Hepatocyte (in vitro differentiated cells): ENCODE measurements at regions not wholly inside any gene's neighbourhood (a gene's known extent, or its start where the extent isn't known, plus 50 kb on each side); places are given as distances from the start of the nearest gene placed in this dataset.

Experiments
- DNase-seq: peaks from one replicate; pipeline ENCODE4 v3.0.0-alpha.2; 2016; ENCODE audit warnings: low spot score
- H2AFZ ChIP-seq: fragments of 200-600 bp; sonication (generic); 2 replicates; pipeline ENCODE4 v1.6.0; 2016; ENCODE audit warnings: antibody characterized with exemption, mild to moderate bottlenecking
- H3K27ac ChIP-seq: fragments of 200-600 bp; sonication (generic); 2 replicates; pipeline ENCODE4 v1.5.1; 2016; ENCODE audit warnings: mild to moderate bottlenecking
- H3K27me3 ChIP-seq: fragments of 200-600 bp; sonication (generic); 2 replicates; pipeline ENCODE4 v1.6.1; 2016
- H3K36me3 ChIP-seq: fragments of 200-600 bp; sonication (generic); replicated peaks from 2 replicates; pipeline ENCODE4 v1.5.1; 2016; ENCODE audit warnings: low read depth; ENCODE audit not compliant: insufficient read depth
- H3K4me1 ChIP-seq: fragments of 200-600 bp; sonication (generic); 2 replicates; pipeline ENCODE4 v1.5.1; 2016; ENCODE audit warnings: mild to moderate bottlenecking, moderate library complexity; ENCODE audit not compliant: insufficient read depth
- H3K4me2 ChIP-seq: fragments of 200-600 bp; sonication (generic); 2 replicates; pipeline ENCODE4 v1.6.0; 2016
- H3K4me3 ChIP-seq: fragments of 200-600 bp; sonication (generic); 2 replicates; pipeline ENCODE4 v1.5.1; 2016; ENCODE audit warnings: mild to moderate bottlenecking
- H3K79me2 ChIP-seq: fragments of 200-600 bp; sonication (generic); 2 replicates; pipeline ENCODE4 v1.6.0; 2017; ENCODE audit warnings: mild to moderate bottlenecking
- H3K9me2 ChIP-seq: fragments of 200-600 bp; sonication (generic); replicated peaks from 2 replicates; pipeline ENCODE4 v1.6.0; 2017; ENCODE audit warnings: mild to moderate bottlenecking; ENCODE audit not compliant: insufficient read depth
- H3K9me3 ChIP-seq: fragments of 200-600 bp; sonication (generic); 2 replicates; pipeline ENCODE4 v1.5.1; 2016; ENCODE audit warnings: low read depth, mild to moderate bottlenecking
- H4K20me1 ChIP-seq: fragments of 200-600 bp; sonication (generic); 2 replicates; pipeline ENCODE4 v1.6.0; 2016; ENCODE audit warnings: mild to moderate bottlenecking; ENCODE audit not compliant: insufficient read depth, poor library complexity, severe bottlenecking
- EZH2 ChIP-seq: fragments of 200-600 bp; sonication (generic); IDR thresholded peaks from 2 replicates; pipeline ENCODE4 v1.6.1; 2016; ENCODE audit warnings: antibody characterized with exemption, mild to moderate bottlenecking, borderline replicate concordance
- EZH2phosphoT487 ChIP-seq: fragments of 200-600 bp; sonication (generic); IDR thresholded peaks from one replicate; pipeline ENCODE4 v1.6.1; 2018; ENCODE audit warnings: antibody characterized with exemption, mild to moderate bottlenecking, low read depth, moderate library complexity; ENCODE audit not compliant: unreplicated experiment, severe bottlenecking
- WGBS: methylation state at CpG from one replicate; pipeline ENCODE4 v1.1.6; 2016; ENCODE audit warnings: low lambda C conversion rate; ENCODE audit errors: missing lambda C conversion rate; 5-methylcytosine and 5-hydroxymethylcytosine counted together
- TF ChIP-seq, protein P1 (sequence below): fragments of 200-600 bp; sonication (generic); IDR thresholded peaks from 2 replicates; pipeline ENCODE4 v1.5.1; 2016; ENCODE audit warnings: antibody characterized with exemption, mild to moderate bottlenecking; ENCODE audit not compliant: poor library complexity

GRCh38 chr5:40137223-40137622, 542.5 kb upstream of the PTGER4 start:
- Histone ChIP-seq H4K20me1 (no peaks in the 10 kb centered on the region), H3K9me3 (no peaks in the 10 kb centered on the region), H3K4me2 (no peak overlapping the region), H3K79me2 (no peaks in the 10 kb centered on the region), H3K27me3 (no peaks in the 10 kb centered on the region), H3K36me3 (no peaks in the 10 kb centered on the region), H3K4me1 (no peaks in the 10 kb centered on the region), H3K27ac (no peak overlapping the region), H3K9me2 (no peaks in the 10 kb centered on the region), H3K4me3 (no peak overlapping the region), H2AFZ (no peak overlapping the region)
- TF ChIP-seq, protein P1, sequence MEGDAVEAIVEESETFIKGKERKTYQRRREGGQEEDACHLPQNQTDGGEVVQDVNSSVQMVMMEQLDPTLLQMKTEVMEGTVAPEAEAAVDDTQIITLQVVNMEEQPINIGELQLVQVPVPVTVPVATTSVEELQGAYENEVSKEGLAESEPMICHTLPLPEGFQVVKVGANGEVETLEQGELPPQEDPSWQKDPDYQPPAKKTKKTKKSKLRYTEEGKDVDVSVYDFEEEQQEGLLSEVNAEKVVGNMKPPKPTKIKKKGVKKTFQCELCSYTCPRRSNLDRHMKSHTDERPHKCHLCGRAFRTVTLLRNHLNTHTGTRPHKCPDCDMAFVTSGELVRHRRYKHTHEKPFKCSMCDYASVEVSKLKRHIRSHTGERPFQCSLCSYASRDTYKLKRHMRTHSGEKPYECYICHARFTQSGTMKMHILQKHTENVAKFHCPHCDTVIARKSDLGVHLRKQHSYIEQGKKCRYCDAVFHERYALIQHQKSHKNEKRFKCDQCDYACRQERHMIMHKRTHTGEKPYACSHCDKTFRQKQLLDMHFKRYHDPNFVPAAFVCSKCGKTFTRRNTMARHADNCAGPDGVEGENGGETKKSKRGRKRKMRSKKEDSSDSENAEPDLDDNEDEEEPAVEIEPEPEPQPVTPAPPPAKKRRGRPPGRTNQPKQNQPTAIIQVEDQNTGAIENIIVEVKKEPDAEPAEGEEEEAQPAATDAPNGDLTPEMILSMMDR, result no peak
- no peak for TF ChIP-seq EZH2phosphoT487
- TF ChIP-seq EZH2, result no peak
- no peak for DNase-seq
- 80% methylated on average over 1 of the region's 1 CpG for WGBS

- H3K36me3 ChIP-seq, result no peaks in the 10 kb centered on the region
- no peaks in the 10 kb centered on the region for H3K79me2 ChIP-seq
- no peaks in the 10 kb centered on the region for H3K27me3 ChIP-seq
- no peak overlapping the region for H3K4me3 ChIP-seq
- no peaks in the 10 kb centered on the region for H3K4me1 ChIP-seq
- H4K20me1 ChIP-seq, result no peaks in the 10 kb centered on the region
- no peak overlapping the region for H3K27ac ChIP-seq
- WGBS, result 76% methylated on average over 3 of the region's 3 CpGs
- no peaks in the 10 kb centered on the region for H3K9me2 ChIP-seq
- no peak overlapping the region for H2AFZ ChIP-seq
- TF ChIP-seq, protein P1, result no peak
- no peak for TF ChIP-seq EZH2
- no peak for TF ChIP-seq EZH2phosphoT487
- H3K9me3 ChIP-seq, result no peaks in the 10 kb centered on the region
- no peak for DNase-seq
- no peak overlapping the region for H3K4me2 ChIP-seq
Measured at GRCh38 chr5:40134883-40135520, 544.7 kb upstream of the PTGER4 start.

DNA sequence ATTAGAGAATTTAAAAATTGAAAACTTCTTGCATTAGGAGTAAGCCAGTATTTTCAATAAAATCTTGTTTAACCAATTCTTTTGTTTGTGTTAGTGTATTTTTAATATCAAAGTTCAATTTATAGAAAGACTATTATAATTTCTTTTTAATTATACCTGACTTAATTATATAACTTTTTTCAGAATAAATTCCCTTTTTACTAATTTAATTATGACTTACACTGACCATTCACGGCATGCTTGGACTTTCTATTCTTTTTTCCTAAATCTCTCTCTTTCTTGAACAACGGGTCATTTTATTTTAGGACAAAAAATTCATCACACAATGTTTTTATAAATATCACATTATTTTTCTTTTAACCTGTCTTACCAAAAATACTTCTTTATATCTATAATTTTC, 555.3 kb upstream of the PTGER4 start:
- TF ChIP-seq, protein P1, result no peak
- no peak for TF ChIP-seq EZH2phosphoT487
- TF ChIP-seq EZH2, result no peak
- H3K4me3 ChIP-seq, result no peak overlapping the region
- no peak overlapping the region for H2AFZ ChIP-seq
- H3K27ac ChIP-seq, result no peak overlapping the region
- H3K4me2 ChIP-seq, result no peak overlapping the region
- H3K9me3 ChIP-seq, result no peaks in the 10 kb centered on the region
- H3K79me2 ChIP-seq, result no peaks in the 10 kb centered on the region
- no peaks in the 10 kb centered on the region for H3K4me1 ChIP-seq
- WGBS, result 63% methylated on average over 2 of the region's 2 CpGs
- no peaks in the 10 kb centered on the region for H4K20me1 ChIP-seq
- H3K9me2 ChIP-seq, result no peaks in the 10 kb centered on the region
- no peaks in the 10 kb centered on the region for H3K27me3 ChIP-seq
- no peak for DNase-seq
- H3K36me3 ChIP-seq, result no peaks in the 10 kb centered on the region
